HepG2 (cell line): ENCODE measurements at regions not wholly inside any gene's neighbourhood (a gene's known extent, or its start where the extent isn't known, plus 50 kb on each side); places are given as distances from the start of the nearest gene placed in this dataset.

Source experiments
- ATAC-seq: fragments of 200-7000 bp; cut with Tn5 transposase; 3 replicates; pipeline ENCODE4 v1.9.1; 2020; ENCODE audit warnings: mild to moderate bottlenecking, moderate library complexity
- BruUV-seq: library from RNA; stranded (reverse); fragments of 400-500 nt; replicated peaks from 2 replicates; lab custom pipeline; 2021; lab: Mats Ljungman, UMichigan
- CTCF ChIA-PET: fragments of 300-600 bp; formaldehyde crosslinking; extraction: SDS; loops from one replicate; lab custom pipeline; 2021; ENCODE audit warnings: low total read pairs, inconsistent platforms, low intra/inter-chr PET ratio; lab: Yijun Ruan, JAX
- POLR2A ChIA-PET: fragments of 350-600 bp; sonication (Branson Sonifier 250); formaldehyde crosslinking; loops from one replicate; lab custom pipeline; 2020; ENCODE audit warnings: antibody characterized with exemption, inconsistent platforms; lab: Yijun Ruan, JAX
- DNase-seq: peaks from one replicate; pipeline ENCODE4 v3.0.0-alpha.2; 2015; ENCODE audit warnings: low spot score
- FAIRE-seq: peaks from 3 replicates; lab custom pipeline; 2011; peaks lifted over from hg19 to GRCh38; lab: Jason Lieb, UNC
- H2AFZ ChIP-seq: one replicate; pipeline ENCODE4 v1.6.1; 2011; ENCODE audit warnings: low read length, inconsistent platforms
- H3K27ac ChIP-seq: fragments of 300-600 bp; 3 replicates; pipeline ENCODE4 v1.8.0; 2011; ENCODE audit warnings: mixed run types, mild to moderate bottlenecking, mixed read lengths, low read length, inconsistent platforms; ENCODE audit not compliant: insufficient read depth; ENCODE audit errors: extremely low read length
- H3K27me3 ChIP-seq, 2 experiments: fragments of 200-600 bp in 1 of 2; 2 replicates in 1 of 2; 3 replicates in 1 of 2; pipeline versions ENCODE4 v1.6.0 to v1.8.0; 2011; ENCODE audit warnings: low read length in 2 of 2, mild to moderate bottlenecking in 2 of 2, moderate library complexity in 2 of 2, inconsistent platforms in 1 of 2; ENCODE audit not compliant: insufficient read depth in 2 of 2, control insufficient read depth in 1 of 2
- H3K36me3 ChIP-seq, 2 experiments: fragments of 200-600 bp in 1 of 2; replicated peaks in 1 of 2; 2 replicates in 1 of 2; 3 replicates in 1 of 2; pipeline versions ENCODE4 v1.5.1 to v1.8.0; 2011; ENCODE audit warnings: low read length in 2 of 2, inconsistent platforms in 1 of 2; ENCODE audit not compliant: insufficient read depth in 2 of 2, control insufficient read depth in 1 of 2
- H3K4me1 ChIP-seq: 2 replicates; pipeline ENCODE4 v1.5.1; 2012; ENCODE audit warnings: low read length, inconsistent platforms; ENCODE audit not compliant: insufficient read depth
- H3K4me2 ChIP-seq: 2 replicates; pipeline ENCODE4 v1.6.0; 2011; ENCODE audit warnings: low read depth, low read length, inconsistent platforms
- H3K4me3 ChIP-seq, 3 experiments: fragments of 200-600 bp in 1 of 3; sonication (generic), shearing (Covaris generic) in 1 of 3; replicated peaks in 1 of 3; 2 replicates each; pipeline ENCODE4 v1.5.1; 2011 to 2016; ENCODE audit warnings: low read length in 3 of 3, inconsistent platforms in 2 of 3, low read depth in 2 of 3, mild to moderate bottlenecking in 2 of 3, control low read depth in 1 of 3, mixed read lengths in 1 of 3; ENCODE audit not compliant: insufficient read depth in 1 of 3
- H3K79me2 ChIP-seq: one replicate; pipeline ENCODE4 v1.6.1; 2011; ENCODE audit warnings: low read length, inconsistent platforms; ENCODE audit not compliant: insufficient read depth
- H3K9ac ChIP-seq: 2 replicates; pipeline ENCODE4 v1.6.0; 2011; ENCODE audit warnings: mild to moderate bottlenecking, low read depth, low read length, inconsistent platforms; ENCODE audit not compliant: insufficient read depth
- H3K9me3 ChIP-seq: 2 replicates; pipeline ENCODE4 v1.5.1; 2012; ENCODE audit warnings: mild to moderate bottlenecking, low read length
- H4K20me1 ChIP-seq: 2 replicates; pipeline ENCODE4 v1.6.0; 2011; ENCODE audit warnings: inconsistent platforms, mild to moderate bottlenecking, low read length, moderate library complexity; ENCODE audit not compliant: insufficient read depth
- AKAP8 ChIP-seq: sonication (generic); formaldehyde crosslinking; IDR thresholded peaks from 2 replicates; pipeline ENCODE4 v1.5.1; 2020; ENCODE audit warnings: mild to moderate bottlenecking, missing genetic modification reagents
- AKNA ChIP-seq: sonication (generic); formaldehyde crosslinking; IDR thresholded peaks from 2 replicates; pipeline ENCODE4 v1.4.0; 2020; ENCODE audit warnings: missing genetic modification reagents, borderline replicate concordance
- ETS1 ChIP-seq: sonication (generic); formaldehyde crosslinking; IDR thresholded peaks from 2 replicates; pipeline ENCODE4 v1.4.0; 2020; ENCODE audit warnings: missing genetic modification reagents
- IRX3 ChIP-seq: sonication (generic); formaldehyde crosslinking; IDR thresholded peaks from 2 replicates; pipeline ENCODE4 v1.8.1; 2023; ENCODE audit warnings: mild to moderate bottlenecking, low read depth, missing genetic modification reagents, borderline replicate concordance
- KDM3A ChIP-seq: IDR thresholded peaks from 2 replicates; pipeline ENCODE4 v1.6.1; 2018; ENCODE audit warnings: low read depth, missing compliant biosample characterization
- KMT2A ChIP-seq: sonication (generic); formaldehyde crosslinking; IDR thresholded peaks from 2 replicates; pipeline ENCODE4 v1.4.0; 2020; ENCODE audit warnings: missing genetic modification reagents
- MAF1 ChIP-seq: sonication (generic); formaldehyde crosslinking; IDR thresholded peaks from 2 replicates; pipeline ENCODE4 v1.5.0; 2020; ENCODE audit warnings: missing genetic modification reagents, borderline replicate concordance
- PAF1 ChIP-seq: IDR thresholded peaks from 2 replicates; pipeline ENCODE4 v1.6.1; 2016; ENCODE audit warnings: missing genetic modification reagents, missing compliant biosample characterization
- SATB2 ChIP-seq: sonication (generic); formaldehyde crosslinking; IDR thresholded peaks from 2 replicates; pipeline ENCODE4 v1.5.0; 2020; ENCODE audit warnings: missing genetic modification reagents
- SRSF4 ChIP-seq: fragments of 200-400 bp; formaldehyde crosslinking; IDR thresholded peaks from one replicate; pipeline ENCODE4 v1.6.1; 2018; ENCODE audit warnings: mild to moderate bottlenecking, low read depth, low read length, moderate library complexity; ENCODE audit not compliant: poor library complexity, severe bottlenecking
- ZNF180 ChIP-seq: sonication (generic); formaldehyde crosslinking; IDR thresholded peaks from 2 replicates; pipeline ENCODE4 v1.4.0; 2020; ENCODE audit warnings: low read depth, missing genetic modification reagents, borderline replicate concordance
- ZNF746 ChIP-seq: sonication (generic); formaldehyde crosslinking; IDR thresholded peaks from 2 replicates; pipeline ENCODE4 v1.8.0; 2022; ENCODE audit warnings: mild to moderate bottlenecking, missing genetic modification reagents
- ZNF788 ChIP-seq: sonication (generic); formaldehyde crosslinking; IDR thresholded peaks from 2 replicates; pipeline ENCODE4 v1.5.0; 2020; ENCODE audit warnings: mild to moderate bottlenecking, missing genetic modification reagents, borderline replicate concordance
- WGBS: methylation state at CpG from one replicate; pipeline ENCODE4 v1.1.6; 2017; ENCODE audit warnings: low lambda C conversion rate; 5-methylcytosine and 5-hydroxymethylcytosine counted together
- in situ Hi-C: cut with HindIII; loops from 2 replicates; pipeline ENCODE4 v1.10.0; 2017; ENCODE audit warnings: low pct_unique_long_range_greater_than_20kb; ENCODE audit not compliant: extremely low pct_ligation_motif_present
- intact Hi-C: fragments of 100-400 bp; cut with micrococcal nuclease; formaldehyde crosslinking; loops from one replicate; pipeline ENCODE4 v1.10.0; 2022; ENCODE audit not compliant: unreplicated experiment

- Histone ChIP-seq H3K4me3 (no peak overlapping the region), H3K4me1 (no peaks in the 10 kb centered on the region), H3K9me3 (no peaks in the 10 kb centered on the region), H3K4me2 (no peak overlapping the region), H3K9ac (no peak overlapping the region), H2AFZ (no peak overlapping the region), H3K27me3 (no peaks in the 10 kb centered on the region), H3K79me2 (no peaks in the 10 kb centered on the region), H3K27ac (no peak overlapping the region), H3K36me3 (no peaks in the 10 kb centered on the region), H4K20me1 (no peaks in the 10 kb centered on the region)
- POLR2A ChIA-PET: no interaction called here
- WGBS: 41% methylated on average over 5 of the region's 5 CpGs
- ATAC-seq (no peak), DNase-seq (no peak), FAIRE-seq (no peak)
- intact Hi-C loops: no loop called here
- no TSS peak for BruUV-seq
- CTCF ChIA-PET: no interaction called here
- in situ Hi-C loops: no loop called here
- TF ChIP-seq KMT2A (CRISPR knock-in tag): no peak
- no peak for TF ChIP-seq SRSF4
- no peak for TF ChIP-seq ZNF788 (CRISPR knock-in tag)
- no peak for TF ChIP-seq SATB2 (CRISPR knock-in tag)
These were observed 425.2 kb downstream of the GADD45G start for GRCh38 chr9:90029996-90030395.

GRCh38 chr9:90032296-90033027 is 427.6 kb downstream of the GADD45G start:
- no peaks in the 10 kb centered on the region for H3K9me3 ChIP-seq
- no TSS peak for BruUV-seq
- POLR2A ChIA-PET: no interaction called here
- DNase-seq (no peak), ATAC-seq (no peak), FAIRE-seq (no peak)
- no peaks in the 10 kb centered on the region for H3K36me3 ChIP-seq
- CTCF ChIA-PET: no interaction called here
- H3K4me1 ChIP-seq: no peaks in the 10 kb centered on the region
- no peaks in the 10 kb centered on the region for H3K79me2 ChIP-seq
- no peaks in the 10 kb centered on the region for H3K27me3 ChIP-seq
- in situ Hi-C loops: no loop called here
- no peak overlapping the region for H3K4me2 ChIP-seq
- WGBS: 5% methylated on average over 7 of the region's 9 CpGs
- intact Hi-C loops: no loop called here
- H3K4me3 ChIP-seq: no peak overlapping the region
- no peak overlapping the region for H2AFZ ChIP-seq
- no peak overlapping the region for H3K27ac ChIP-seq
- no peak overlapping the region for H3K9ac ChIP-seq
- H4K20me1 ChIP-seq: no peaks in the 10 kb centered on the region
- TF ChIP-seq PAF1 (no peak), AKNA (CRISPR knock-in tag) (no peak), ZNF180 (CRISPR knock-in tag) (no peak), AKAP8 (CRISPR knock-in tag) (no peak), MAF1 (no peak), IRX3 (no peak), KDM3A (CRISPR knock-in tag) (no peak), ZNF746 (CRISPR knock-in tag) (no peak), ETS1 (CRISPR knock-in tag) (no peak)
